GM12878 (cell line): ENCODE measurements at regions not wholly inside any gene's neighbourhood (a gene's known extent, or its start where the extent isn't known, plus 50 kb on each side); places are given as distances from the start of the nearest gene placed in this dataset.

Source experiments
- ATF2 ChIP-seq: IDR thresholded peaks from 2 replicates; pipeline ENCODE4 v1.6.1; 2012; ENCODE audit warnings: low read length, inconsistent platforms
- BHLHE40 ChIP-seq, 2 experiments: fragments of 450-650 bp in 1 of 2; IDR thresholded peaks; 2 replicates each; pipeline ENCODE4 v1.6.1; 2011 to 2017; ENCODE audit warnings: low read depth in 2 of 2, borderline replicate concordance in 1 of 2, improper control_type of control experiment in 1 of 2, low read length in 1 of 2, mild to moderate bottlenecking in 1 of 2
- CHD1 ChIP-seq: IDR thresholded peaks from 2 replicates; pipeline ENCODE4 v1.6.1; 2012; ENCODE audit warnings: low read depth, low read length, improper control_type of control experiment
- CTCF ChIP-seq, 3 experiments: IDR thresholded peaks in 2 of 3; conservative IDR thresholded peaks in 1 of 3; 2 replicates each; pipeline ENCODE4 v1.5.1; 2011; ENCODE audit warnings: low read depth in 3 of 3, low read length in 3 of 3, mild to moderate bottlenecking in 3 of 3, control low read depth in 2 of 3, moderate library complexity in 2 of 3, inconsistent platforms in 1 of 3, mixed read lengths in 1 of 3; ENCODE audit not compliant: control insufficient read depth in 2 of 3, insufficient read depth in 1 of 3; ENCODE audit errors: extremely low read depth in 1 of 3
- E2F4 ChIP-seq: IDR thresholded peaks from 2 replicates; pipeline ENCODE4 v1.6.1; 2012; ENCODE audit warnings: low read depth, low read length, improper control_type of control experiment
- EP300 ChIP-seq, 2 experiments: fragments of 150-350 bp in 1 of 2; IDR thresholded peaks; 2 replicates each; pipeline ENCODE4 v1.6.1; 2011 to 2012; ENCODE audit warnings: low read depth in 2 of 2, low read length in 2 of 2, borderline replicate concordance in 1 of 2, improper control_type of control experiment in 1 of 2, inconsistent platforms in 1 of 2; ENCODE audit not compliant: control insufficient read depth in 1 of 2
- MTA3 ChIP-seq: IDR thresholded peaks from 2 replicates; pipeline ENCODE4 v1.6.1; 2012; ENCODE audit warnings: low read length, inconsistent platforms, borderline replicate concordance
- NFIC ChIP-seq: IDR thresholded peaks from 2 replicates; pipeline ENCODE4 v1.6.1; 2012; ENCODE audit warnings: low read depth, mild to moderate bottlenecking, inconsistent platforms, low read length, moderate library complexity
- RFX5 ChIP-seq: IDR thresholded peaks from 2 replicates; pipeline ENCODE4 v1.6.1; 2011; ENCODE audit warnings: low read depth, low read length, improper control_type of control experiment
- STAT3 ChIP-seq: IDR thresholded peaks from 2 replicates; pipeline ENCODE4 v1.6.1; 2011; ENCODE audit warnings: low read depth, low read length, improper control_type of control experiment
- TBL1XR1 ChIP-seq: IDR thresholded peaks from 2 replicates; pipeline ENCODE4 v1.6.1; 2012; ENCODE audit warnings: low read depth, low read length, improper control_type of control experiment

- TF ChIP-seq RFX5: no peak
- no peak for TF ChIP-seq BHLHE40 (IDR thresholded peaks at IDR 0.05; ENCODE audit: borderline replicate concordance in 1 of 2, low read depth in 2 of 2, low read length in 1 of 2)
- no peak for TF ChIP-seq MTA3
- no peak for TF ChIP-seq CHD1
- no peak for TF ChIP-seq STAT3
- no peak for TF ChIP-seq CTCF (IDR thresholded peaks at IDR 0.05 in 2 of 3, conservative IDR thresholded peaks at IDR 0.05 in 1 of 3; ENCODE audit: control insufficient read depth in 2 of 3, extremely low read depth in 1 of 3, insufficient read depth in 1 of 3, low read depth in 3 of 3, low read length in 3 of 3)
- no peak for TF ChIP-seq ATF2
- no peak for TF ChIP-seq E2F4
- no peak for TF ChIP-seq TBL1XR1
- TF ChIP-seq EP300 (IDR thresholded peaks at IDR 0.05; ENCODE audit: borderline replicate concordance in 1 of 2, control insufficient read depth in 1 of 2, low read depth in 2 of 2, low read length in 2 of 2): no peak
- no peak for TF ChIP-seq NFIC
Observed at GRCh38 chr13:52931131-52931530, 82.7 kb upstream of the PCDH8 start.
